MM.1S (cell line): ENCODE measurements at regions not wholly inside any gene's neighbourhood (a gene's known extent, or its start where the extent isn't known, plus 50 kb on each side); places are given as distances from the start of the nearest gene placed in this dataset.
A peak's percentile ranks its signal among the peaks of the same experiment; 100 is the strongest.
"Not testable (repeated sequence)": the region's sequence is repeated elsewhere in the genome, so short reads cannot be mapped to it uniquely, and the experiment has no call there.

Experiments used
- DNase-seq: peaks from one replicate; pipeline ENCODE4 v3.0.0-alpha.2; 2015
- H2AFZ ChIP-seq: fragments of 300-600 bp; sonication (generic); 2 replicates; pipeline ENCODE4 v1.6.0; 2016; ENCODE audit warnings: antibody characterized with exemption, low read length
- H3F3A ChIP-seq: fragments of 300-600 bp; sonication (generic); 2 replicates; pipeline ENCODE4 v1.6.1; 2016; ENCODE audit warnings: mild to moderate bottlenecking, antibody characterized with exemption, low read length, moderate library complexity, mixed read lengths; ENCODE audit not compliant: insufficient read depth
- H3K27ac ChIP-seq: fragments of 300-600 bp; sonication (generic); 2 replicates; pipeline ENCODE4 v1.5.1; 2016; ENCODE audit warnings: mild to moderate bottlenecking, low read length
- H3K27me3 ChIP-seq: fragments of 300-600 bp; sonication (generic); replicated peaks from 2 replicates; pipeline ENCODE4 v1.6.0; 2016; ENCODE audit warnings: low read length; ENCODE audit not compliant: insufficient read depth
- H3K36me3 ChIP-seq: fragments of 300-600 bp; sonication (generic); replicated peaks from 2 replicates; pipeline ENCODE4 v1.6.1; 2016; ENCODE audit warnings: mild to moderate bottlenecking, low read length, mixed read lengths; ENCODE audit not compliant: insufficient read depth
- H3K4me1 ChIP-seq: fragments of 300-600 bp; sonication (generic); 2 replicates; pipeline ENCODE4 v1.6.1; 2016; ENCODE audit warnings: low read length, mixed read lengths
- H3K4me2 ChIP-seq: fragments of 300-600 bp; sonication (generic); 2 replicates; pipeline ENCODE4 v1.6.0; 2016; ENCODE audit warnings: low read depth, low read length
- H3K4me3 ChIP-seq: fragments of 300-600 bp; sonication (generic); 2 replicates; pipeline ENCODE4 v1.5.1; 2016; ENCODE audit warnings: low read length, mixed read lengths
- H3K79me2 ChIP-seq: fragments of 300-600 bp; sonication (generic); 2 replicates; pipeline ENCODE4 v1.6.1; 2016; ENCODE audit warnings: mixed run types, low read length, mixed read lengths
- H3K9ac ChIP-seq: fragments of 300-600 bp; sonication (generic); 2 replicates; pipeline ENCODE4 v1.6.1; 2016; ENCODE audit warnings: low read length, mixed read lengths
- H3K9me2 ChIP-seq: fragments of 300-600 bp; sonication (generic); replicated peaks from 2 replicates; pipeline ENCODE4 v1.6.1; 2016; ENCODE audit warnings: mild to moderate bottlenecking, low read length, mixed read lengths; ENCODE audit not compliant: insufficient read depth
- H3K9me3 ChIP-seq: fragments of 300-600 bp; sonication (generic); replicated peaks from 2 replicates; pipeline ENCODE4 v1.6.1; 2016; ENCODE audit warnings: mild to moderate bottlenecking, low read length, mixed read lengths; ENCODE audit not compliant: insufficient read depth
- H4K20me1 ChIP-seq: fragments of 300-600 bp; sonication (generic); 2 replicates; pipeline ENCODE4 v1.6.1; 2016; ENCODE audit warnings: mild to moderate bottlenecking, low read length, moderate library complexity, mixed read lengths; ENCODE audit not compliant: insufficient read depth
- CTCF ChIP-seq: fragments of 300-600 bp; sonication (generic); IDR thresholded peaks from 2 replicates; pipeline ENCODE4 v1.5.1; 2016; ENCODE audit warnings: antibody characterized with exemption, low read length, mixed read lengths
- EZH2 ChIP-seq: fragments of 300-600 bp; sonication (generic); optimal IDR thresholded peaks from 2 replicates; pipeline ENCODE3; 2017; ENCODE audit warnings: low read depth, mild to moderate bottlenecking, antibody characterized with exemption, low read length, mixed read lengths
- EZH2phosphoT487 ChIP-seq: fragments of 300-600 bp; sonication (generic); IDR thresholded peaks from 2 replicates; pipeline ENCODE4 v1.6.1; 2018; ENCODE audit warnings: antibody characterized with exemption, low read length

- no peak overlapping the region for H2AFZ ChIP-seq
- H3K27ac ChIP-seq, result no peak overlapping the region
- H3K9me2 ChIP-seq, result no peaks in the 10 kb centered on the region
These were observed 354.0 kb upstream of the RGS18 start for GRCh38 chr1:191804311-191804710.

DNA sequence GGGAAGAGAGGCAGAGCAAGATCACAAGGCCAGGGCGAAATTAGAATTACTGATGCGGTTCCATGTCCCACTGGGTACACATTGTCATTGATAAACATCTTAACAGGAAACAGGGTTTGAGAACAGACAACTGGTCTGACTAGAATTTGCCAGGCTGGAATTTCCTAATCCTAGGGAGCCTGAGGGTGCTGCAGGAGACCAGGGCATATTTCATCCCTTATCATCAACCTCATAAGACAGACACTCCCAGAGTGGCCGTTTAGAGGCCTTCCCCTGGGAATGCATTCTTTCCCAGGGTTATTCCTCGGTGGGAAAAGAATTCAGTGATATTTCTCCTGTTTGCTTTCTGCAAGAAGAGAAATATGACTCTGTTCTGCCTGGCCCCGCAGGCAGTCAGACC is 344.7 kb upstream of the RGS18 start:
- H3K9me2 ChIP-seq, H3F3A ChIP-seq, H2AFZ ChIP-seq, H3K9me3 ChIP-seq, H3K4me2 ChIP-seq, H3K27ac ChIP-seq, H3K27me3 ChIP-seq, H3K79me2 ChIP-seq, H3K36me3 ChIP-seq, H4K20me1 ChIP-seq, DNase-seq, H3K9ac ChIP-seq, H3K4me3 ChIP-seq, H3K4me1 ChIP-seq: not testable (repeated sequence)

More at GRCh38 chr1:191804311-191804710, 354.0 kb upstream of the RGS18 start:
- Histone ChIP-seq H3K79me2 (no peaks in the 10 kb centered on the region), H3K4me2 (no peak overlapping the region), H3K9me3 (no peaks in the 10 kb centered on the region), H3K27me3 (no peaks in the 10 kb centered on the region), H3K9ac (no peak overlapping the region), H3K4me1 (no peaks in the 10 kb centered on the region), H3K4me3 (no peak overlapping the region), H3F3A (no peaks in the 10 kb centered on the region), H3K36me3 (no peaks in the 10 kb centered on the region), H4K20me1 (no peaks in the 10 kb centered on the region)
- no peak for DNase-seq
- no peak for TF ChIP-seq EZH2
- no peak for TF ChIP-seq EZH2phosphoT487
- TF ChIP-seq CTCF, result no peak

GRCh38 chr1:191818198-191818597 is 340.1 kb upstream of the RGS18 start:
- Histone ChIP-seq H3F3A (no peaks in the 10 kb centered on the region), H4K20me1 (no peaks in the 10 kb centered on the region), H3K36me3 (no peaks in the 10 kb centered on the region), H3K9me2 (no peaks in the 10 kb centered on the region), H3K4me3 (no peak overlapping the region), H3K79me2 (no peaks in the 10 kb centered on the region), H3K27ac (no peak overlapping the region), H2AFZ (no peak overlapping the region), H3K9me3 (no peaks in the 10 kb centered on the region), H3K4me2 (no peak overlapping the region), H3K4me1 (no peaks in the 10 kb centered on the region), H3K9ac (no peak overlapping the region), H3K27me3 (no peaks in the 10 kb centered on the region)
- TF ChIP-seq EZH2phosphoT487, result no peak
- TF ChIP-seq EZH2, result no peak
- TF ChIP-seq CTCF, result no peak
- no peak for DNase-seq

DNA sequence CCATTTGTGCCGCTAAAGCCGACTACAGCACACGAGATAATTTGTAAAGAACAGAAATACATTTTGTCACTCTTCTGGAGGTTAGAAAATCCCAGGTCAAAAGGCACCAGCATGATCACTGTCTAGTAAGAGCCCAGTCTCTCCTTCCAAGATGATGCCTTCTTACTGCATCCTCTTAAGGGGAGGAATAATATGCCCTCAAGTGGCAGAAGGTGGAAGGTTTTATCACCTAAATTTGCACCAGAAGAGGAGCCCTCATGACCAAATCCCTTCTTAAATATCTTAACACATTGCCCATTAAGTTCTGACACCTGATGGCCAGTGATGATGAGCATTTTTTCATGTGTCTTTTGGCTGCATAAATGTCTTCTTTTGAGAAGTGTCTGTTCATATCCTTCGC is 326.7 kb upstream of the RGS18 start:
- peak; percentile 44 for DNase-seq
- Histone ChIP-seq H3K79me2 (no peaks in the 10 kb centered on the region), H3K27ac (no peak overlapping the region), H3K27me3 (no peaks in the 10 kb centered on the region), H3K4me1 (no peaks in the 10 kb centered on the region), H4K20me1 (no peaks in the 10 kb centered on the region), H2AFZ (no peak overlapping the region), H3K36me3 (no peaks in the 10 kb centered on the region), H3K9ac (no peak overlapping the region), H3K9me3 (no peaks in the 10 kb centered on the region), H3K9me2 (no peaks in the 10 kb centered on the region), H3K4me2 (no peak overlapping the region), H3F3A (no peaks in the 10 kb centered on the region), H3K4me3 (no peak overlapping the region)
- TF ChIP-seq EZH2phosphoT487 (no peak), EZH2 (no peak), CTCF (peak; percentile 39)
